NCI-H226 (cell line): ENCODE measurements at regions not wholly inside any gene's neighbourhood (a gene's known extent, or its start where the extent isn't known, plus 50 kb on each side); places are given as distances from the start of the nearest gene placed in this dataset.
"Not testable (repeated sequence)": the region's sequence is repeated elsewhere in the genome, so short reads cannot be mapped to it uniquely, and the experiment has no call there.

Experiments
- DNase-seq: peaks from one replicate; pipeline ENCODE4 v3.0.0-alpha.2; 2015

- DNase-seq, result no peak
Observed at GRCh38 chr5:17896605-17897004, 262.3 kb downstream of the TAF11L14 start.

- DNase-seq, result no peak
Observed at GRCh38 chr5:17897776-17898175, 263.5 kb downstream of the TAF11L14 start.

GRCh38 chr5:17898766-17899165 is 264.5 kb downstream of the TAF11L14 start:
- DNase-seq, result no peak

GRCh38 chr5:17907094-17907493 is 272.8 kb downstream of the TAF11L14 start:
- DNase-seq, result no peak

- no peak for DNase-seq
Observed at GRCh38 chr5:17910318-17910717, 276.1 kb downstream of the TAF11L14 start.

GRCh38 chr5:17912794-17913193 is 278.5 kb downstream of the TAF11L14 start:
- DNase-seq, result no peak

- DNase-seq, result no peak
Observed at GRCh38 chr5:17916446-17916845, 282.2 kb downstream of the TAF11L14 start.

- no peak for DNase-seq
Observed at GRCh38 chr5:17917465-17917864, 283.2 kb downstream of the TAF11L14 start.

GRCh38 chr5:17918373-17919104 is 284.3 kb downstream of the TAF11L14 start:
- no peak for DNase-seq

- DNase-seq, result no peak
Observed at GRCh38 chr5:17925276-17925675, 291.0 kb downstream of the TAF11L14 start.

- no peak for DNase-seq
Observed at GRCh38 chr5:17928581-17928981, 294.3 kb downstream of the TAF11L14 start.

- no peak for DNase-seq
Observed at GRCh38 chr5:17929171-17929570, 294.9 kb downstream of the TAF11L14 start.

GRCh38 chr5:17930346-17930745 is 296.1 kb downstream of the TAF11L14 start:
- no peak for DNase-seq

GRCh38 chr5:17944046-17944445 is 309.8 kb downstream of the TAF11L14 start:
- DNase-seq, result no peak

GRCh38 chr5:17947029-17947428 is 312.8 kb downstream of the TAF11L14 start:
- no peak for DNase-seq

GRCh38 chr5:17951392-17952169 is 317.3 kb downstream of the TAF11L14 start:
- no peak for DNase-seq

- no peak for DNase-seq
Observed at GRCh38 chr5:17952231-17952630, 318.0 kb downstream of the TAF11L14 start.

- no peak for DNase-seq
Observed at GRCh38 chr5:17964067-17964466, 329.8 kb downstream of the TAF11L14 start.

GRCh38 chr5:17966640-17967402 is 332.6 kb downstream of the TAF11L14 start:
- no peak for DNase-seq

- no peak for DNase-seq
Observed at GRCh38 chr5:17976404-17976803, 342.1 kb downstream of the TAF11L14 start.

GRCh38 chr5:17978954-17979353 is 344.7 kb downstream of the TAF11L14 start:
- DNase-seq, result no peak

GRCh38 chr5:17982626-17983025 is 348.4 kb downstream of the TAF11L14 start:
- not testable (repeated sequence) for DNase-seq

GRCh38 chr5:17989036-17989435 is 354.8 kb downstream of the TAF11L14 start:
- DNase-seq, result no peak
